ENCODE measurements at regions not wholly inside any gene's neighbourhood (a gene's known extent, or its start where the extent isn't known, plus 50 kb on each side); places are given as distances from the start of the nearest gene placed in this dataset.

DNA sequence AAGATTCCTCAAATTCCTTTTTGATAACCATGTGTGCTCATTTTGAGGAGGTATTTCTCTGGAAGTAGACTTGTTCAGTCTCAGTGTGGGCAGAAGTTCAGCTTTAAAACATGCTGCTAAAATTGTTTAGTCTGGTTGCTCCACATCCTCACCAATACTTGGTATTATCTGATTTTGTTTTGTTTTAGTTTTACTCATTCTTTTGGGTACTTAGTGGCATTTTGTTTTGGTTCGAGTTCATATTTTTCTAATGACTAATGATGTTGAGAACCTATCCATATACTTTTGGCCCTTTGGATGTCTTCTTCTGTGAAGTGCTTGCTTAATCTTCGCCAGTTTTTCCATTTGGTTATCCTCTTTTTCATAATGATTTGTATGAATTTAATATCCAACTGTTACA is 694.2 kb upstream of the FZD8 start:
- ATAC-seq (replicated peaks; ENCODE audit: extremely low read depth, poor library complexity, severe bottlenecking) (no peak), DNase-seq (ENCODE audit: low spot score in 2 of 2) (no peak)
- H3K9me3 Mint-ChIP-seq, result peaks cover 22% of the 10 kb centered on the region
- no peaks in the 10 kb centered on the region for H3K4me1 Mint-ChIP-seq
- no peak overlapping the region for H3K27ac Mint-ChIP-seq (ENCODE audit: low read depth)
- H3K36me3 Mint-ChIP-seq (ENCODE audit: insufficient read depth), result no peaks in the 10 kb centered on the region
- no peaks in the 10 kb centered on the region for H3K27me3 Mint-ChIP-seq
- no peak overlapping the region for H3K4me3 Mint-ChIP-seq

DNA sequence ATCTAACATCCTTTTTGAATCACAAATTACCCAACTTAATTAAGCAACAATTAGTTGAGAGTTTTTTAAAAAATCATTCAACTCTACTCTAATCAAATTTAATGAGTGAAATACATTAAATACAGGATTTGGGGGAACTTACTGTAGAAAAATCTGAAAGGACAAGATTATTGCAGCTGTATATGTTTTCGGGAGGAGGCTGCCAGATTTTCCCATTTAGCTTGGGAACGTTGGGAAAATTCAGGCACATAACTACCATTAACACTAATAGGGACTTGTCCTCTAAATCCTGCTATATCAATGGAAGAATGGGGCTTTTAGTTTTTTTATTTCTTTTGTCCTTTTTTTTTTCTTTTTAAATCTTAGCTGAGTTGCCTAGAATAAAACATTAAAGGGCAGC is 691.4 kb upstream of the FZD8 start:
- H3K4me3 Mint-ChIP-seq, result no peak overlapping the region
- no peak for ATAC-seq (replicated peaks; ENCODE audit: extremely low read depth, poor library complexity, severe bottlenecking)
- H3K4me1 Mint-ChIP-seq, result no peaks in the 10 kb centered on the region

GRCh38 chr10:36332926-36333325 is 690.8 kb upstream of the FZD8 start:
- Mint-ChIP-seq H3K27ac (ENCODE audit: low read depth) (no peak overlapping the region), H3K9me3 (peaks cover 19% of the 10 kb centered on the region), H3K4me3 (no peak overlapping the region), H3K4me1 (no peaks in the 10 kb centered on the region), H3K27me3 (no peaks in the 10 kb centered on the region), H3K36me3 (ENCODE audit: insufficient read depth) (no peaks in the 10 kb centered on the region)
- DNase-seq (ENCODE audit: low spot score in 2 of 2) (no peak), ATAC-seq (replicated peaks; ENCODE audit: extremely low read depth, poor library complexity, severe bottlenecking) (no peak)

More for the DNA sequence above, 691.4 kb upstream of the FZD8 start:
- Mint-ChIP-seq H3K27ac (ENCODE audit: low read depth) (no peak overlapping the region), H3K9me3 (peaks cover 22% of the 10 kb centered on the region), H3K27me3 (no peaks in the 10 kb centered on the region), H3K36me3 (ENCODE audit: insufficient read depth) (no peaks in the 10 kb centered on the region)
- DNase-seq (ENCODE audit: low spot score in 2 of 2), result no peak

GRCh38 chr10:36331121-36331520 is 689.0 kb upstream of the FZD8 start:
- Mint-ChIP-seq H3K4me3 (no peak overlapping the region), H3K4me1 (no peaks in the 10 kb centered on the region), H3K27ac (ENCODE audit: low read depth) (no peak overlapping the region), H3K36me3 (ENCODE audit: insufficient read depth) (no peaks in the 10 kb centered on the region), H3K9me3 (peaks cover 16% of the 10 kb centered on the region), H3K27me3 (no peaks in the 10 kb centered on the region)
- DNase-seq (ENCODE audit: low spot score in 2 of 2), result no peak
- no peak for ATAC-seq (replicated peaks; ENCODE audit: extremely low read depth, poor library complexity, severe bottlenecking)

GRCh38 chr10:36325815-36326214 is 683.7 kb upstream of the FZD8 start:
- Mint-ChIP-seq H3K27ac (ENCODE audit: low read depth) (no peak overlapping the region), H3K4me1 (no peaks in the 10 kb centered on the region), H3K36me3 (ENCODE audit: insufficient read depth) (no peaks in the 10 kb centered on the region), H3K27me3 (no peaks in the 10 kb centered on the region), H3K9me3 (peaks cover 28% of the 10 kb centered on the region), H3K4me3 (no peak overlapping the region)
- DNase-seq (ENCODE audit: low spot score in 2 of 2) (no peak), ATAC-seq (replicated peaks; ENCODE audit: extremely low read depth, poor library complexity, severe bottlenecking) (no peak)

GRCh38 chr10:36324831-36325230 is 682.7 kb upstream of the FZD8 start:
- ATAC-seq (replicated peaks; ENCODE audit: extremely low read depth, poor library complexity, severe bottlenecking) (no peak), DNase-seq (ENCODE audit: low spot score in 2 of 2) (no peak)
- Mint-ChIP-seq H3K4me1 (no peaks in the 10 kb centered on the region), H3K9me3 (peaks cover 27% of the 10 kb centered on the region), H3K27me3 (no peaks in the 10 kb centered on the region), H3K4me3 (no peak overlapping the region), H3K36me3 (ENCODE audit: insufficient read depth) (no peaks in the 10 kb centered on the region), H3K27ac (ENCODE audit: low read depth) (no peak overlapping the region)

DNA sequence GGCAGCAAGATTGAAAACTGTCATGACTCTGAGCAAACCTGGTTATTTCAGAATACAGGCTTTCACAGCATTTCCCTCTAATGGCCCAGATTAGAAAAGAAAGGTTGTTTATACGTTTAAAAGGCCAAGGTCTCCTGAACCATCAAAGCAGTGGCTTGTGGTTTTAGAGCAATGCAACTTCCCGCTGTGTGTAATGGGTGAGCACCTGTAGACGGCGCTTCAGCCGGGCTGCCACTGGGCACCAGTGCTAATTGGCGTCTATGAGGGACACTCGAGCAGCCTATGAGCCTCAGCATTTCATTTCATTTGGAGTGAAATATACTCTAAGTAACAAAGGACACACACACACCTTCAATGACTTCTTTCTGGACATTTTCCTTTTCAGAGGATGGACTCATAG is 671.0 kb upstream of the FZD8 start:
- Mint-ChIP-seq H3K27ac (ENCODE audit: low read depth) (no peak overlapping the region), H3K4me3 (no peak overlapping the region), H3K9me3 (peaks cover 18% of the 10 kb centered on the region), H3K27me3 (no peaks in the 10 kb centered on the region), H3K4me1 (no peaks in the 10 kb centered on the region), H3K36me3 (ENCODE audit: insufficient read depth) (no peaks in the 10 kb centered on the region)
- DNase-seq (ENCODE audit: low spot score in 2 of 2), result no peak
- no peak for ATAC-seq (replicated peaks; ENCODE audit: extremely low read depth, poor library complexity, severe bottlenecking)

DNA sequence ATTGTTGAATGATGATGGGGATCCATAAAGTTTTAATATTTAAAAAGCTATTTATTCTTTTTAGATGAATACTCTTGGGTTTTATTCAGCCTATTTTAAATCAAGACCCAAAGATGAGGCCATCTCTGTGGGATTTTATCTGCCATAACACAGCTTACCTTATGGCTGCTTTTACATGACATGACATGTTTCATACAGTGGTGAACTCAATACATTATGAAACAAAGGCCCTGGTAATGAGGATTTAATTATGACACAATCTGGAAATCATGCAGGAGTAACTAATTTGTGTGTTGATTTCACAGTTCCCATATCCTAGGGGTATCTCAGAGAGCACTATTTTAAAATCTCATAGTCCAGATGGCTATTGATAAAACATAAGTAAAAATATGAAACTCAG is 661.8 kb upstream of the FZD8 start:
- H3K27me3 Mint-ChIP-seq, result no peaks in the 10 kb centered on the region
- peaks cover 13% of the 10 kb centered on the region for H3K9me3 Mint-ChIP-seq
- no peak overlapping the region for H3K4me3 Mint-ChIP-seq
- DNase-seq (ENCODE audit: low spot score in 2 of 2) (no peak), ATAC-seq (replicated peaks; ENCODE audit: extremely low read depth, poor library complexity, severe bottlenecking) (no peak)
- no peaks in the 10 kb centered on the region for H3K36me3 Mint-ChIP-seq (ENCODE audit: insufficient read depth)
- no peak overlapping the region for H3K27ac Mint-ChIP-seq (ENCODE audit: low read depth)
- H3K4me1 Mint-ChIP-seq, result no peaks in the 10 kb centered on the region

GRCh38 chr10:36302086-36302485 is 660.0 kb upstream of the FZD8 start:
- Mint-ChIP-seq H3K27me3 (no peaks in the 10 kb centered on the region), H3K4me3 (no peak overlapping the region), H3K27ac (ENCODE audit: low read depth) (no peak overlapping the region), H3K36me3 (ENCODE audit: insufficient read depth) (no peaks in the 10 kb centered on the region), H3K4me1 (no peaks in the 10 kb centered on the region), H3K9me3 (peaks cover 4% of the 10 kb centered on the region)
- DNase-seq (ENCODE audit: low spot score in 2 of 2) (no peak), ATAC-seq (replicated peaks; ENCODE audit: extremely low read depth, poor library complexity, severe bottlenecking) (no peak)

DNA sequence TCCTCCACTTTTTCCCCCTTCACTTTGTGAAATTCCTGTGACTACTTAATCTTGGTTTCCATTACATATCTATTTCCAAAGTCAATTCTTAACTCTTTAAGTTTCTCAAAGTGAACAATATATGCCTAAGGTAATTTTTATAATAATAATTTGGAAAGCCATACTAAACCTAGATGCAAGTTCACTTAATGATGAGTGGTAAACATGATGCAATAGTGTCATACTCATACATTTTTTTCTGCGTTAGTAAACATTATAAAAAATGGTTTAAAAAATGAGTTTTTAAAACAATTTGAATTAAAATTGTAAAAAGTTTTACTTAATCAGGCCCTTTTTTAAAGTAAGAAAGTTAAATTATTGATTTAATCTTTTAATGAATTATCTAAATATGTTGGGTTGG is 659.4 kb upstream of the FZD8 start:
- ATAC-seq (replicated peaks; ENCODE audit: extremely low read depth, poor library complexity, severe bottlenecking), result no peak
- H3K27me3 Mint-ChIP-seq, result no peaks in the 10 kb centered on the region
- H3K27ac Mint-ChIP-seq (ENCODE audit: low read depth), result no peak overlapping the region
- no peaks in the 10 kb centered on the region for H3K36me3 Mint-ChIP-seq (ENCODE audit: insufficient read depth)
- peaks cover 4% of the 10 kb centered on the region for H3K9me3 Mint-ChIP-seq
- H3K4me1 Mint-ChIP-seq, result no peaks in the 10 kb centered on the region
- no peak for DNase-seq (ENCODE audit: low spot score in 2 of 2)
- H3K4me3 Mint-ChIP-seq, result no peak overlapping the region

GRCh38 chr10:36301139-36301538 is 659.0 kb upstream of the FZD8 start:
- no peaks in the 10 kb centered on the region for H3K36me3 Mint-ChIP-seq (ENCODE audit: insufficient read depth)
- H3K9me3 Mint-ChIP-seq, result peaks cover 4% of the 10 kb centered on the region
- H3K27ac Mint-ChIP-seq (ENCODE audit: low read depth), result no peak overlapping the region
- H3K4me3 Mint-ChIP-seq, result no peak overlapping the region
- no peaks in the 10 kb centered on the region for H3K27me3 Mint-ChIP-seq
- H3K4me1 Mint-ChIP-seq, result no peaks in the 10 kb centered on the region
- DNase-seq (ENCODE audit: low spot score in 2 of 2) (no peak), ATAC-seq (replicated peaks; ENCODE audit: extremely low read depth, poor library complexity, severe bottlenecking) (no peak)

DNA sequence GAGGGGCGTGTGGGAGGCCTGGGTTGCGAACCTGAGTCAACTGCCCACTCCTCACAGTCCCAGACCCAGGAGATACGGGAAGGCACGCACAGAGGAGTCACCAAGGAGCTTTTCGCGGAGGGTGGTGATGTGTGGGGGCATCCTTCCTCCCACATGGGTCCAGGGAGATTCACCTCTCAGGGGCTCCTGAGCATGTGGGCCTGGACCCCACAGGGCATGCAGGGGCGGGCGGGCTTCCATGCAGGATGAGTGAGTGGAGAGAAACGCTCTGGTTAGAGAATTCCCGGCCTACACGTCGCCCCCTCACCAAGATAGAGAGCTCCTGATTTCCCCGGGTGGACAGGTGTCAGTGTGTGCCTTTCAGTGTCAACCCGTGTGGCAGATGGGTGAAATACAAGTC is 641.7 kb upstream of the FZD8 start:
- Mint-ChIP-seq H3K9me3 (peaks cover 24% of the 10 kb centered on the region), H3K36me3 (ENCODE audit: insufficient read depth) (peaks cover 2% of the 10 kb centered on the region), H3K4me3 (no peak overlapping the region), H3K4me1 (no peaks in the 10 kb centered on the region), H3K27ac (ENCODE audit: low read depth) (no peak overlapping the region), H3K27me3 (no peaks in the 10 kb centered on the region)
- DNase-seq (ENCODE audit: low spot score in 2 of 2), result no peak
- no peak for ATAC-seq (replicated peaks; ENCODE audit: extremely low read depth, poor library complexity, severe bottlenecking)

GRCh38 chr10:36281831-36282331 is 639.8 kb upstream of the FZD8 start:
- Mint-ChIP-seq H3K27ac (ENCODE audit: low read depth) (no peak overlapping the region), H3K36me3 (ENCODE audit: insufficient read depth) (peaks cover 4% of the 10 kb centered on the region), H3K9me3 (peaks cover 20% of the 10 kb centered on the region), H3K27me3 (no peaks in the 10 kb centered on the region), H3K4me3 (no peak overlapping the region), H3K4me1 (no peaks in the 10 kb centered on the region)
- DNase-seq (ENCODE audit: low spot score in 2 of 2), result no peak
- ATAC-seq (replicated peaks; ENCODE audit: extremely low read depth, poor library complexity, severe bottlenecking), result no peak
